HEK293T (cell line): ENCODE measurements at regions not wholly inside any gene's neighbourhood (a gene's known extent, or its start where the extent isn't known, plus 50 kb on each side); places are given as distances from the start of the nearest gene placed in this dataset.

Source experiments
- CTCF ChIA-PET: fragments of 350-600 bp; formaldehyde crosslinking; extraction: SDS; loops from one replicate; lab custom pipeline; 2021; ENCODE audit warnings: antibody characterized with exemption, inconsistent platforms; lab: Yijun Ruan, JAX
- POLR2A ChIA-PET: fragments of 350-600 bp; formaldehyde crosslinking; extraction: SDS; loops from one replicate; lab custom pipeline; 2020; ENCODE audit warnings: antibody characterized with exemption, inconsistent platforms; lab: Yijun Ruan, JAX
- DNase-seq: peaks from one replicate; pipeline ENCODE4 v3.0.0; 2012; ENCODE audit warnings: mixed read lengths; ENCODE audit errors: extremely low spot score
- ARNT ChIP-seq: fragments of 450-650 bp; IDR thresholded peaks from 2 replicates; pipeline ENCODE4 v1.6.1; 2017; ENCODE audit warnings: mild to moderate bottlenecking
- BHLHE40 ChIP-seq: fragments of 450-650 bp; IDR thresholded peaks from 2 replicates; pipeline ENCODE4 v1.6.1; 2016; ENCODE audit warnings: mild to moderate bottlenecking, moderate library complexity, borderline replicate concordance
- CTBP1 ChIP-seq: fragments of 450-650 bp; IDR thresholded peaks from 2 replicates; pipeline ENCODE4 v1.6.1; 2016; ENCODE audit warnings: borderline replicate concordance
- ELF4 ChIP-seq: fragments of 450-650 bp; IDR thresholded peaks from 2 replicates; pipeline ENCODE4 v1.6.1; 2017; ENCODE audit warnings: antibody characterized with exemption
- FOXA1 ChIP-seq: fragments of 450-650 bp; IDR thresholded peaks from 2 replicates; pipeline ENCODE4 v1.6.1; 2016; ENCODE audit warnings: mild to moderate bottlenecking
- FOXK2 ChIP-seq: fragments of 450-650 bp; IDR thresholded peaks from 2 replicates; pipeline ENCODE4 v1.6.1; 2016; ENCODE audit warnings: mild to moderate bottlenecking
- FOXM1 ChIP-seq: fragments of 450-650 bp; IDR thresholded peaks from 2 replicates; pipeline ENCODE4 v1.6.1; 2017; ENCODE audit warnings: mild to moderate bottlenecking, borderline replicate concordance
- HDGF ChIP-seq: fragments of 450-650 bp; IDR thresholded peaks from 2 replicates; pipeline ENCODE4 v1.6.1; 2017; ENCODE audit warnings: antibody characterized with exemption, borderline replicate concordance
- L3MBTL2 ChIP-seq: fragments of 450-650 bp; conservative IDR thresholded peaks from 2 replicates; pipeline ENCODE4 v1.6.1; 2016; ENCODE audit warnings: mild to moderate bottlenecking
- LEF1 ChIP-seq: fragments of 450-650 bp; IDR thresholded peaks from 2 replicates; pipeline ENCODE4 v1.6.1; 2017; ENCODE audit warnings: mild to moderate bottlenecking, borderline replicate concordance
- NFRKB ChIP-seq: fragments of 450-650 bp; IDR thresholded peaks from 2 replicates; pipeline ENCODE4 v1.6.1; 2016; ENCODE audit warnings: mild to moderate bottlenecking, moderate library complexity
- SP1 ChIP-seq: fragments of 450-650 bp; IDR thresholded peaks from 2 replicates; pipeline ENCODE4 v1.6.1; 2017
- SUZ12 ChIP-seq: fragments of 450-650 bp; IDR thresholded peaks from 2 replicates; pipeline ENCODE4 v1.6.1; 2016; ENCODE audit warnings: mild to moderate bottlenecking
- TARDBP ChIP-seq: fragments of 450-650 bp; IDR thresholded peaks from 2 replicates; pipeline ENCODE4 v1.6.1; 2016
- ZNF384 ChIP-seq: fragments of 450-650 bp; IDR thresholded peaks from 2 replicates; pipeline ENCODE4 v1.6.1; 2016
- TF ChIP-seq, protein P1 (sequence below): fragments of 450-650 bp; IDR thresholded peaks from 2 replicates; pipeline ENCODE4 v1.6.1; 2016

DNA sequence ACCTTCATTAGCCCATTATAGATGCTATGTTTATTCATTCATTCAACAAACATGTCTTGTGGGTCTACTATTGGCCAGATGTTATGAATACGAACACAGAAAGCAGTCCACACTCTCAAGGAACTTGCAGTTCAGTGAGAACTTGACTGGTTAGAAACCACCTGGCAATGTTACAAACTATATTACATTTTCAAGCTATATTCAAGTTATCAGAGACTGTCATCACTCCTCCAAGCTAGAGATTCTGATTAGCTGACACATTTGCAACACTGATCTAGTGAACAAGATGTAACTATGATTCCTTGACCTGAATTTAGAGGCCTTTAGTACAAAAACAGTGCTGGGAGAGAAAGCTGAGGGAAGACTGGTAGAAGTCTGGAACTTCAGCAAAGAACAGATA is 170.7 kb upstream of the EEA1 start:
- DNase-seq: no peak
- ChIA-PET CTCF (interaction anchor here (1.0 kb wide), 1 partner anchor 113 kb away, joined by 3 read pairs; no protein-coding TSS in a partner anchor), POLR2A (no interaction called here)
- no peak for TF ChIP-seq LEF1
- no peak for TF ChIP-seq SUZ12
- TF ChIP-seq FOXA1: no peak
- TF ChIP-seq L3MBTL2: no peak
- no peak for TF ChIP-seq ARNT
- TF ChIP-seq HDGF: no peak
- TF ChIP-seq FOXM1: no peak
- TF ChIP-seq ZNF384: no peak
- TF ChIP-seq BHLHE40: no peak
- TF ChIP-seq ELF4: no peak
- no peak for TF ChIP-seq TARDBP
- no peak for TF ChIP-seq NFRKB
- no peak for TF ChIP-seq SP1

DNA sequence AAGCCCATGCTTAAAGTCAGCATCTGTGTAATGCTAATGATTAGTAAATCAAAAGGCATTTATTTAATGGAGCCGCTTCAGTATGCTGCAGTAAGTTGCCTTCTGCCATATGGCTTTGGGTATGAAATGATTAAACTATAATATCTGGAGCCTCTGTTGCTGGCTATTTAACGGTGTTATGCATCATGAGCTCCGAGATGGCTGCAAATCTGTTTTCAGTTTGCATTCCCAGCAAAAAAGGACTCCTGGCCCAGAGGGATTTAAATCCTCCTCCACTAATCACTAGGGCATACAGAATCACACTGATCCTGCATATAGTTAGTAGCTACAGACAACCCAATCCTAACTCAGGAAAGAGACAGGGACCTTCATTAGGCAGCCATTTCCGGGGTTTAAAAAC is 171.5 kb upstream of the EEA1 start:
- CTCF ChIA-PET: interaction anchor here (0.8 to 1.0 kb wide), 2 partner anchors 9 to 114 kb away, joined by 3 read pairs; no protein-coding TSS in a partner anchor
- POLR2A ChIA-PET: no interaction called here
- no peak for DNase-seq

DNA sequence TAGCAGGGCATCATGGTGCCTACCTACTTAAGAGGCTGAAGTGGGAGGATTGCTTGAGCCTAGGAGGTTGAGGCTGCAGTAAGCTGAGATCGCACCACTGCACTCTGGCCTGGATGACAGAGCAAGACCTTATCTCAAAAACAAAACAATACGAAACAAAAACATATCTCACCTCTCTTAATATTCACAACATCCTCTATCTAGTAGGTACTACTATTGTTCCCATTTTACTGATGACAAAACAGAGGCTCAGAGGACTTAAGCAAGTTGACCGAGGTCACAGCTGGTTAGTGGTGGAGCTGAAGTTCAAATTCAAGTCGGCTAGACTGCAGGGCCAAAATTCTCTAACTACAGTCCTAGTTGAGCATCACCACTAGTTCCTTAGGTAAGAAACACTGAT is 172.3 kb upstream of the EEA1 start:
- POLR2A ChIA-PET: no interaction called here
- CTCF ChIA-PET: interaction anchor here (0.6 kb wide), 1 partner anchor 38 kb away, joined by 7 read pairs; no protein-coding TSS in a partner anchor
- no peak for TF ChIP-seq HDGF
- TF ChIP-seq, protein P1, sequence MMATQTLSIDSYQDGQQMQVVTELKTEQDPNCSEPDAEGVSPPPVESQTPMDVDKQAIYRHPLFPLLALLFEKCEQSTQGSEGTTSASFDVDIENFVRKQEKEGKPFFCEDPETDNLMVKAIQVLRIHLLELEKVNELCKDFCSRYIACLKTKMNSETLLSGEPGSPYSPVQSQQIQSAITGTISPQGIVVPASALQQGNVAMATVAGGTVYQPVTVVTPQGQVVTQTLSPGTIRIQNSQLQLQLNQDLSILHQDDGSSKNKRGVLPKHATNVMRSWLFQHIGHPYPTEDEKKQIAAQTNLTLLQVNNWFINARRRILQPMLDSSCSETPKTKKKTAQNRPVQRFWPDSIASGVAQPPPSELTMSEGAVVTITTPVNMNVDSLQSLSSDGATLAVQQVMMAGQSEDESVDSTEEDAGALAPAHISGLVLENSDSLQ: no peak
- TF ChIP-seq BHLHE40: no peak
- TF ChIP-seq SP1: no peak
- no peak for TF ChIP-seq ARNT
- TF ChIP-seq SUZ12: no peak
- TF ChIP-seq FOXK2: no peak
- TF ChIP-seq L3MBTL2: no peak
- no peak for DNase-seq

More for the DNA sequence above, 171.5 kb upstream of the EEA1 start:
- TF ChIP-seq FOXM1 (no peak), BHLHE40 (no peak), CTBP1 (no peak), ZNF384 (no peak), FOXA1 (no peak), FOXK2 (no peak), SP1 (no peak), ARNT (no peak), SUZ12 (no peak), HDGF (no peak), LEF1 (no peak), TARDBP (no peak), L3MBTL2 (no peak), NFRKB (no peak)
- TF ChIP-seq, protein P1: no peak

DNA sequence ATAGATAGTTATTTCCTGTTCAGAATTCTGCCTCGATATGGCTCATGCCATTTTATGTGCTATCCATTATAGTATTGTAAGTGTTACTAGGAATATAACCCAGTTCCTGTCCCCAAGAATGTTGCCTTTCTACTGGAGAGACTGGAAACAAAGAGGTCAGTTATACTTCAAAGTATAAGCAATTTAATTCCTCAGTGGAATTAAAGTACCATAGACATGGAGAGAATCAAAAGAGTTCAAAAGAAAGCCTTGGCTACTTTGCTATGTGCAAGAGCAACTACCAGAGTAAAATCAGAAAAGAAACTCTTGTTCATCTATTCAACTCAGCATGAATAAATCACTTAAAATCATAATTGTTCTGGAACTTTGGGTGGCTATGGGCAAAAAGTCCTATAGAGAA is 173.2 kb upstream of the EEA1 start:
- ChIA-PET CTCF (no interaction called here), POLR2A (no interaction called here)
- no peak for TF ChIP-seq ELF4
- no peak for TF ChIP-seq HDGF
- no peak for TF ChIP-seq ARNT
- no peak for TF ChIP-seq FOXK2
- TF ChIP-seq FOXM1: no peak
- TF ChIP-seq BHLHE40: no peak
- no peak for TF ChIP-seq SUZ12
- no peak for TF ChIP-seq TARDBP
- TF ChIP-seq FOXA1: no peak
- no peak for TF ChIP-seq NFRKB
- TF ChIP-seq CTBP1: no peak
- TF ChIP-seq SP1: no peak
- no peak for TF ChIP-seq ZNF384
- TF ChIP-seq, protein P1: no peak
- no peak for TF ChIP-seq LEF1
- no peak for DNase-seq

DNA sequence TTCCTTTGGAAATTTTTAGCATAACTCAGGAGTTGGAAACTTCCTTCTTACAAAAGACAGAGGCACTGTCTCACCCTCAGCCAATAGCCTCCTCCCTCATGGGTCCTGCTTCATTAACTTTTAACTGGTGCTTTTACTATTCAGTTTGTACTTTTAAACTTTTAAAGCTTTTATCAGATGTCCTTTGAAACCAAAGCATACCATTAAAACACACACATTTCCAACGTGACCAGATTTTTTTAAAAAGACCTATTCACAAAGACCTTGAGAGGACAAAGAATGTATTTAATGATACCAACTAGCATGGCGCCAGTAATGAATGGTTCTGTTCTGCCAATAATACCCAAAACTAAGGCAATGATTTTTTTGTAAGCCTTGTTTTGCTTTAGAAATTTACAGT is 173.6 kb upstream of the EEA1 start:
- POLR2A ChIA-PET: no interaction called here
- CTCF ChIA-PET: no interaction called here
- DNase-seq: no peak
- TF ChIP-seq LEF1 (no peak), ZNF384 (no peak), SP1 (no peak), ARNT (no peak)

DNA sequence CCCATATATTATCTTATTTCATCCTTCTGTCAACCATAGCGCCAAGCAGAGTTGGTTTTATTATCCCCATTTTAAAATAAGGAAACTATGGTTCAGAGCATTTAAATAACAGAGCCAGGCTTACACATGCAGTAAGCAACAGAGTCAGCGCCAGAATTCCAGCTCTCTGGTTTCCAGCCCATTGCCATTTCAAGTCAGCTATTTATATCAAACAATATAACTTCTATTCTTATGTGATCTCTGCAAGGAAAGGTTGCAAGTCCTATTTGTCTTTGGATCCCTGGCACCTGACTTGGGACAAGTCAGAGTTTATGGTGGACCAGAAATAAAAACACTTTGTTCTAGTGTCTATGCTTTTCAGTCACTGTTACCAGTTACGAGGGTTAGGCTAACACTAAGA is 174.1 kb upstream of the EEA1 start:
- ChIA-PET CTCF (no interaction called here), POLR2A (no interaction called here)
- TF ChIP-seq CTBP1 (no peak), ELF4 (no peak), SP1 (no peak), FOXM1 (no peak), TARDBP (no peak), HDGF (no peak), BHLHE40 (no peak), FOXK2 (no peak)
- TF ChIP-seq, protein P1: no peak
- no peak for DNase-seq
